Testis (tissue), 2 donors: ENCODE measurements at regions not wholly inside any gene's neighbourhood (a gene's known extent, or its start where the extent isn't known, plus 50 kb on each side); places are given as distances from the start of the nearest gene placed in this dataset.

Experiments
- POLR2A ChIP-seq: fragments of 450-650 bp; IDR thresholded peaks from one replicate; pipeline ENCODE4 v1.6.1; 2017; ENCODE audit warnings: antibody characterized with exemption, mild to moderate bottlenecking, moderate library complexity
- TF ChIP-seq, protein P1 (sequence below), 3 experiments: fragments of 450-650 bp in 2 of 3; fragments of 200-600 bp in 1 of 3; sonication (generic) in 1 of 3; IDR thresholded peaks; one replicate each; pipeline ENCODE4 v1.5.1; 2016 to 2019; ENCODE audit warnings: antibody characterized with exemption in 3 of 3, mild to moderate bottlenecking in 2 of 3, moderate library complexity in 1 of 3

DNA sequence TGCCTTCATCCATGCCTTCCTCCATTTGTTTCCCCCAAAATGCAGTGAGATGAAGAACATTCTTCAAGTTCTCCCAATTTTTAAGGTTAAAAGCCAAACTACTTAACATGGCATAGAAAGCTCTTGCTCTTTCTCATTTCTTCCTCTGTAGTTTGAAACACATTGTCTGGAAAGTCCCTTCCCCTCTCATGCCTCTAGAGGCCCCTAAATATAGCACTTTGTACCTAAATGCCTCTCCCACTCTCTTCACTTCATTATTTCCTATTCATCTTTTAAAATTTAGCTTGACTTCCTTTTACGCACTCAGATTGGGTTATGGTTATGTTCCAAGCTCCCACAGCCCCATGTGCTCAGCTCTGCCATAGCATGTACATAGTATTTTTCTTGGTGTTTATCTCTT is 389.3 kb downstream of the HDGFL1 start:
- TF ChIP-seq, protein P1, sequence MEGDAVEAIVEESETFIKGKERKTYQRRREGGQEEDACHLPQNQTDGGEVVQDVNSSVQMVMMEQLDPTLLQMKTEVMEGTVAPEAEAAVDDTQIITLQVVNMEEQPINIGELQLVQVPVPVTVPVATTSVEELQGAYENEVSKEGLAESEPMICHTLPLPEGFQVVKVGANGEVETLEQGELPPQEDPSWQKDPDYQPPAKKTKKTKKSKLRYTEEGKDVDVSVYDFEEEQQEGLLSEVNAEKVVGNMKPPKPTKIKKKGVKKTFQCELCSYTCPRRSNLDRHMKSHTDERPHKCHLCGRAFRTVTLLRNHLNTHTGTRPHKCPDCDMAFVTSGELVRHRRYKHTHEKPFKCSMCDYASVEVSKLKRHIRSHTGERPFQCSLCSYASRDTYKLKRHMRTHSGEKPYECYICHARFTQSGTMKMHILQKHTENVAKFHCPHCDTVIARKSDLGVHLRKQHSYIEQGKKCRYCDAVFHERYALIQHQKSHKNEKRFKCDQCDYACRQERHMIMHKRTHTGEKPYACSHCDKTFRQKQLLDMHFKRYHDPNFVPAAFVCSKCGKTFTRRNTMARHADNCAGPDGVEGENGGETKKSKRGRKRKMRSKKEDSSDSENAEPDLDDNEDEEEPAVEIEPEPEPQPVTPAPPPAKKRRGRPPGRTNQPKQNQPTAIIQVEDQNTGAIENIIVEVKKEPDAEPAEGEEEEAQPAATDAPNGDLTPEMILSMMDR (IDR thresholded peaks at IDR 0.05) = no peak
- no peak for TF ChIP-seq POLR2A
